ENCODE measurements at regions not wholly inside any gene's neighbourhood (a gene's known extent, or its start where the extent isn't known, plus 50 kb on each side); places are given as distances from the start of the nearest gene placed in this dataset.

DNA sequence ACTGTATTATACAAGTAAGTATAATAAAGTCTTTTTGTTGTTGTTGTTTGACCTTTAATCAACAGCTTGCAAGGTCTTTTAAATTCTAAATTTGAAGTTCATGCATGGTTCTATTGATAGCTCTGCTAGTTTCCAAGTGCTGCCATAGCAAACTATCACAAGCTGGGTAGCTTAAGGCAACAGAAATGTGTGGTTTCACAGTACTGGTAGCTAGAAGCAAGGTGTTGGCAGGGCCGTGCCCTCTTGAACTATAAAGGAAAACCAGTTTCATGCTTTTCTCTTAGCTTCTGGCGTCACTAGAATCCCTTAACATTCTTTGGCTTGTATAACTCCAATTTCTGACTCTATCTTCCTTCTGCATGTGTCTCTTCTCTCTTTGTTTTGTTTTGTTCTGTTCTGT lies 1021.9 kb upstream of the AUTS2 start:
- no peak for TF ChIP-seq BHLHE40 (IDR thresholded peaks at IDR 0.05; ENCODE audit: low read depth, low read length)
- TF ChIP-seq, protein P1, sequence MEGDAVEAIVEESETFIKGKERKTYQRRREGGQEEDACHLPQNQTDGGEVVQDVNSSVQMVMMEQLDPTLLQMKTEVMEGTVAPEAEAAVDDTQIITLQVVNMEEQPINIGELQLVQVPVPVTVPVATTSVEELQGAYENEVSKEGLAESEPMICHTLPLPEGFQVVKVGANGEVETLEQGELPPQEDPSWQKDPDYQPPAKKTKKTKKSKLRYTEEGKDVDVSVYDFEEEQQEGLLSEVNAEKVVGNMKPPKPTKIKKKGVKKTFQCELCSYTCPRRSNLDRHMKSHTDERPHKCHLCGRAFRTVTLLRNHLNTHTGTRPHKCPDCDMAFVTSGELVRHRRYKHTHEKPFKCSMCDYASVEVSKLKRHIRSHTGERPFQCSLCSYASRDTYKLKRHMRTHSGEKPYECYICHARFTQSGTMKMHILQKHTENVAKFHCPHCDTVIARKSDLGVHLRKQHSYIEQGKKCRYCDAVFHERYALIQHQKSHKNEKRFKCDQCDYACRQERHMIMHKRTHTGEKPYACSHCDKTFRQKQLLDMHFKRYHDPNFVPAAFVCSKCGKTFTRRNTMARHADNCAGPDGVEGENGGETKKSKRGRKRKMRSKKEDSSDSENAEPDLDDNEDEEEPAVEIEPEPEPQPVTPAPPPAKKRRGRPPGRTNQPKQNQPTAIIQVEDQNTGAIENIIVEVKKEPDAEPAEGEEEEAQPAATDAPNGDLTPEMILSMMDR (conservative IDR thresholded peaks at IDR 0.05; ENCODE audit: low read depth, low read length) = no peak
- TF ChIP-seq POLR2A (IDR thresholded peaks at IDR 0.05; ENCODE audit: low read depth, low read length) = no peak

All from IMR-90 (cell line).